HG03135 (cell line): ENCODE measurements at regions not wholly inside any gene's neighbourhood (a gene's known extent, or its start where the extent isn't known, plus 50 kb on each side); places are given as distances from the start of the nearest gene placed in this dataset.

Source experiments
- ATAC-seq: cut with Tn5 transposase; IDR thresholded peaks from one replicate; pipeline ENCODE4 v1.9.1; 2021; ENCODE audit warnings: mild to moderate bottlenecking, moderate library complexity; ENCODE audit not compliant: unreplicated experiment

DNA sequence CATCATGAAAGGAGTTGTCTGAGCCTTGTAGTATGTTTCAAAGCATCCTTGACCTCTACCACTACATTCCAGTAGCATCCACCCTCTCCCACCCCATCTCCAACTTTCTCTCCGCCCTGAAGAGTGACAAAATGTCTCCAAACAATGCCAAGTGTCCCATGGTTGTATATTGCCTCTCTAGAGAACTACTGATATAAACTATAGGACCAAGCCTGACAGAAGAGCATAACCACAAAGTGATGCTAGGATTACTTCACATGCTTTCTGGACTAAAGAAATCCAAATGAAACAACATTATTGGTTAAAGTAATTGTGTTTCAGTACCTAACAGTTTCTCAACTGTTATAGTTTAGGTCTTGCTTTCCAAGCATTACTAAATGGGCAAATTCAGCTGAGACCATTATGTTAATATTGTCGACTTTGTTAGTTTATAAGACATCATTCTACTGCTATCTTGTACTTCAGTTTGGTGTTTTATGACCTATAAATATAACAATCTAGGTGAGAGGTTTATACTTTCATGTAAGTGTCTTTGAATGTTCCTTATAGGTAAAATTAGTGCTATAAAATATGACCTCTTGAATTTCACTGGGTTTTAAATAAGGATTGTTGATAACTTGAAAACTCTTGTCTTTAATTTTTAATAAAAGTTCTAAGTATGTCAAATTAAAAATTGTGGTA lies 117.4 kb downstream of the SUCNR1 start:
- ATAC-seq = no peak

DNA sequence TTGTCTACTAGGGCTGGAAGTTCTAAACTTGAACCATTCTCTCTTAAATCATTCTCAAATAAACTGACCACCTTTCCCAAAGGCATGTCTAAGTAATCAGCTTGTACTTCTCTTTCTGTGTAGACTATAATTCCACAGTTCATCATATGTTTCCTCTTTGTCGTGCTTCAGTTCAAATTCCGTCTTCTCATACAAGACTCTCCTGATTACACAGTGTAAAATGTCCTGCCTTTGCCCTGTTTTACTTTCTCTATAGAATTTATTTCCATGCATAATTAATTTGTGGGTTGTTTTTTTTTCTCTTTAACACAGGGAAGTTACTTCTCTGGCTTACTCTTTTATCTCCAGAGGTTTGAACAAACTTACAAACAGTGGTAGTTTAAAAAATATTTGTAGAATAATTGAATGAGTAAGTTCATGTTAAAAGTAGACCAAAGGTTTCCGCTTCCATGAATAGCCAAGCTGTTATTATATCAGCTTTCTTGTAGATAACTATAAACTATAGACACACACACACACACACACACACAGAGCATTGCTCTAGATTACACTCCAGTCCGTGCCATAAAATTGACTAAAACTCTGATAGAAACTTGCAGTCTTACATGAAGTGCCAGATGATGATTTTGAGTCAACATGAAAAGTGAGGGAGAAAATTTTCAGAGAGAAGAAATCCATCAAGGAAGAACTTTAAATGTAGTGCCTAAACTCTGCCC lies 119.0 kb downstream of the SUCNR1 start:
- no peak for ATAC-seq

DNA sequence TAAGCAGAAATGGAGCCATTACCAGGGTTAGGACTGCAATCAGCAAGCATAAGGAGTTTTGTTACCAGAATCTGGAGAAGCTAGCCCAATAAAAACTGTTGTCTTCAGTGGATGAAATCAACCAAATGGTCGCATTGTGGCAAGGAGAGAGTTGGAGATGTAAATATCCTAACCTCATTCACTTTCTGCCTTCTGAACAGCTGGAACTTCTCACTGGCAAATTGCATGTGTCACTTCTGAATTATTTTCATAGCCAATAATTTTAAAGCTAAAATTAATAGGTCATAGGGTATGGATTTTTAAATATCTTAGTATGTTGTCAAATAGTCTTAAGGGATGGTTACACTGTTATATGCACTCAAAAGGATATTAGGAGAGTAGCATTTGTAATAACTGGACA lies 121.6 kb downstream of the SUCNR1 start:
- ATAC-seq = no peak

DNA sequence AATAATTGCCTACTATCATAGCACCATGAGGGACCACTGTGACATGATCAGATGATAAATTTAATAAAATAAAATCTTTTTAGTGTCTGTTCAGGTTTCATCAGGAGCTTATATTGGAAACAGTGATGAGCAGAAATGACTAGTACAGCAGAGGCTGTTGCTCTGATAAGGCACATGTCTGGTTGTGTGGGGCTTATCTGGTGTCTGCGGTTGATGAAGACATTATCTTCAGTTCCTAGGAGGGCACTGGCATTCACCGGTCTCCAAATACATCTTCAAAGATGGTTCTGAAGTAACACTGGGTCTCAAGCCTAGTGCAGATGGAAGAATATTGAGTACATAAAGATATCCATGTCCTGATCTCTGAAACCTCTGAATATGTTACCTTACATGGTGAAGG lies 125.3 kb downstream of the SUCNR1 start:
- ATAC-seq = no peak

DNA sequence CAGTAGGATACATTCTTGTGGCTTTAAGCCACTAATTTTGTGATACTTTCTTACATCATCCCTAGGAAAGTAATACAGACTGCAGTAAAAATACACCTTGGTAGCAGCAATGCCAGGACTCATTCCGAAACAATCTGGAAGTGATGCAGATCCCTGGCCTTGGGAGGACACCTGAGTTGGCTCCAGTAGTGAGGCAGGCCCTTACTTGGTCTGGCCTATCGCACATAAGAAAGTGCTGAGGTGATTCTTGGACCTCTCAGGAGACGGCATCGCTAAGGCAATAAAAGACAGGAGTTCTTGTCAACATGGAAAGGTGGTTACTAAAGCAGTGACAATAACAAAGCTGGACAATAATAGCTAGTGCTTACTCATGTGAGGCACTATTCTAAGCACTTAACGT lies 126.5 kb downstream of the SUCNR1 start:
- no peak for ATAC-seq

DNA sequence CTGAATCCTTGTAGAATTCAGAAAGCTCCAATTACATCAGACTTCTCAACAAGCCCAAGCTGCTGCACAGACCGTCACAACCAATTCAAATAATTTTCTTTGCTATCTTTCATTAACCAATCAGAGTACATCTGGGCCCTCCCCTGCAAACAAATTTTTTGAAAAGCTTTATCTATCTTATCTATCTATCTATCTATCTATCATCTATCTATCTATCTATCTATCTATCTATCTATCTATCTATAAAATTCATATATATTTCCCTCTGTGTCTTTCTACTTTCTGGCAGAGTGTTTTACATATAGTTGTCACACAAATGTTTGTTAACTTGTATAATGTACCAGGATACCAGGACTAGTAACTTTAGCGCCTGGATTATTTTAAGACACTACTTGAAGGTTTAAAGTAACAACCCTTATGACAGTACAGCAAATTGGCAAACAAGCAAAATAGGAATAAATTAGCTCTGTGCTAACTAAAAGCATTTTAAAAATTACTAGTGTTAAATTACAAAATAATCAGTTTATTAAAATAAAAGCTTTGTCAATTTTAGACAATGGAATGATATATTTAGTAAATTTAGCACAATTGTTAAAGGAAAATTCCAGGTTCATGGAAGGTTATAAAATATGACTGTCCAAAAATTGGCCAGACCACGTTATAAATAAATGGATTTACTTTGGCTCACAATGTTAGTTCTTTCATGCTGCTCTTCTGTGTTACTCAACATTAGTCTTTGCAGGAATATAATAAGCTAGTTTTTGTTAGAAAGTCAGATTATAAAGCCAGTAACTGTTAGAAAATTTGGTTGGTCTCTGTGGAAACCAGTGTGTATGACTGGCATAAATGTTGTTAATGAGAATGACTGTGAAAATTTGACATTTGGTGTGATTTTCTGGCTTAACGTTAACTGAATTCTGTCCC lies 138.6 kb downstream of the SUCNR1 start:
- ATAC-seq = no peak

DNA sequence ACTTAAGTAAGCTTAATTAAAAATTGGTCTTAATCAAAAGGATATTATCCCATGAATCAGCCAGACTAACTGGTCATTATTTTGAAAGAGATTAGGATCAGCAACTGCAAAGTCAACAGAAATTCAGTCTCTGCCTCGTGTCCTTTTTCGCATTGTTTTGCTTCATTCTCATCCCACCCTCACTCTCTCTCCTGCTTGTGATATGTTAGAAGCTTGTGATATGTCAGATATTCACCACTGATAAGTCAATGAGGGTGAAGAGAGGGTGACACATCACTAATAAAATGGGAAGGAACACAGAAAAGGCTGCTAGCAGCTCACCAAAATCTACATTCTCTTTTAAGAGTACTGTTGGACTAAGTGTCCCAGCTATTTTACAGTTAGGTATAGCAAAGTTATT lies 146.1 kb downstream of the SUCNR1 start:
- ATAC-seq = no peak

DNA sequence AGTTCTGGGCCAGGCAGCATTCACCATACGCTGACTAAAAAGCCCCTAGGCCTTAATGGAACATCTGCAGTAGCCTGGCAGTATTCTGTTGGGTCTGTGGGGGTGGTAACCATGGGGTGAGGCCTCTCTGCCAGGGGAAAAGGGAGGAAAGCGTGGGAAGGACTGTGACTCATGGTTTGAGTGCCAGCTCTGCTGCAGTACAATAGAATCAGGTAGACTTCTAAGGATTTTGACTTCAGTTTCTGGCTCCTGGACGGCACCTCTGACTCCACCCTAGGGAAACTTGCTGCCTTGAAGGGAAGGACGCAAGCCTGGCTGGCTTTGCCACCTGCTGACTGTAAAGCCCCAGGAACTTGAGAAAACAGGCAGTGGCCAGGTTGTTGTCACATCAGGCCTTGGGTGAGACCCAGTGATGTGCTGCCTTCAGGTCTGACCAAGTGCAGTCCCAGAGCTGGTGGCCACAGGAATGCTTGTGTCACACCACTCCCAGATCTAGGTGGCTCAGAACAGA lies 148.6 kb downstream of the SUCNR1 start:
- no peak for ATAC-seq

DNA sequence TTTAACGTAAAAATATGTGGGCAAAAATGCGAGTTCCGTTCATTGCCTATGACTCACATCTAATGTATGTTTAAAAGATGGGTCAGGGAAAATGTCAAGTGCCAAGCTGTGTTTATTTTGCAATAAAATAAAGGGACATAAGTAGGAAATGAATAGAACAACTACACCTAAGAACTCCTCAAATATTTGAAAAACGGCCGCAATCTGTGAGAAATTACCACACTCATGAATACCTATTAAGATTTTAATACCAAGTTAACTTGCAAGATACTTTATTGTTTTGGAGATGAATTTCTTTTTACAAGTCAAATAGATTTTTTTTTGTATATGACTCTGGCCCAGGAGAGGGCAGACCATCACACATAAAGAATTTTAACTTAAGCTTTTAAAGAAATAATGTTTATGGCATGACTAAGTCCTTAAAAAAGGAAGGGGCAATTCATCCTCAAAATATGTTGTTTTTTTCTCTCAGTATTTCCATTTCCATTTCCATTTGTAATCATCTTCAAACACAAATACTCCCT lies 152.7 kb downstream of the SUCNR1 start:
- no peak for ATAC-seq

DNA sequence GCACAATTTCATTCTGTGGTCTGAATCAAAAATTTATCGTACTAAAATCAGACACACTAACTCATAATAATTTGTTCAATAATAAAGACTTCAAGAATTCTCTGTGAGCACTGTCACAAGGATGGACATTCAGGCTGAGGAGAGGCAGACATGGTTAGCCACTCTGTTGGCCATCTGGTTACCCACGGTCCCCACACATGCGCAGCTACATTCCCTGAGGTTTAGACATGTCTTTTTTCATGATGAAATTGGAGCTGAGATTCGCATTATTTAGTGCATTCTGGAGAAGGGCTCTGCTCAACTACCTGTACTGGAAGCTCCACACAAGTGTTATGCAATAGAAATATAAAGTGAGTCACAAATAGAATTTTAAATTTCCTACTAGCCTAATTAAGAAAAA lies 156.9 kb downstream of the SUCNR1 start:
- no peak for ATAC-seq

DNA sequence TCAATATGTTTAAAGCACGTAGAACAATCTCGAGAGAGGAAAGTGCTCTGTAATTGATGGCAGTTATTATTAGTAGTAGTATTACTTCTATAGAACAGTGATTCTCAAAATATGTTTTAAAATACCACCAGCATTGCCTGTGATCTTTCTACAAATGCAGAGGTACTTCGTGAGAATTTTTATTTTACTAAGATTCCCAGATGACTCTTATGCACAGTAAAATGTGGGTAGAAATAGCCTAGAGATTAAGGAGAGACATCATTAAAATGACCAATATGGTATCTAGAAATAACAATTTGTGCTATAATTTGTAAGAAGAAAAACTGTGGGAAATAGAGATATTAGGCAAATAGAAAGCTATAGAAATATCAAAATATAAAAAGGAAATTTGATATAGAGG lies 157.9 kb downstream of the SUCNR1 start:
- ATAC-seq = no peak

DNA sequence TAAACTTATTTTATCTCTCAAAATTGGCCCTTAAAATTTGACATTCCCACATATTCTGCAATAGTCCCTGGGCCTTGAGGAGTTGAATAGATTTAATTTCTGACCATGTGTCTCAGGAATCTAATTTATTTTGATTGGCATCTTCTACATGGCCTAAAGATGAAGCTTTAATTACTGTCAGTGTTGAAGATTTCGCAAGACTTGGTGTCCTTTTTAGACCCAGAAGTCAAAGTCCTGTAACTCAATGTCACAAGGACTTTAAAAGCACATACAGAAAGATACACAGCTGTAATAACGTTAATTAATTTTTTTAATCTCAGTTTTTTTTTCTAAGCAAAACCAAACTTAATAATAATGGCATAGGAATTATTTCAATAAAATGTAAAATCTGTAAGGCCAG lies 163.9 kb downstream of the SUCNR1 start:
- ATAC-seq = no peak

DNA sequence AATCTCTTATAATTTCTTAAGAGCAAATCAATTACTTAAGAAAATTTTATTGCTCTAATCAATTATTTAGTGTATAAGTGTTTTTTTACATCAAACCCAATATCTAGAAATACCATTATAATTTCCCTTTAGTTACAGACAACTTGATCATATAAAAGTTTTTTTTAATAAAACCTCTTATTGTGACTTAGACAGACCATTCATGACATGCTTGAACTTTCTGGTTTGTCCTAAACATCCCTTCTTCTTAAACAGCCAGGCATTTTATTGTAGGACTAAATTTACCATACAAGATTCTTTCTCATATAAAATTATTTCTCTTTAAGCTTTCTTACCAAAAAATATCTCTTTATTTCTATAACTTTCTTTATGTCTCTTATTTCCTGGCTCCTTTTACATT lies 164.5 kb downstream of the SUCNR1 start:
- no peak for ATAC-seq

DNA sequence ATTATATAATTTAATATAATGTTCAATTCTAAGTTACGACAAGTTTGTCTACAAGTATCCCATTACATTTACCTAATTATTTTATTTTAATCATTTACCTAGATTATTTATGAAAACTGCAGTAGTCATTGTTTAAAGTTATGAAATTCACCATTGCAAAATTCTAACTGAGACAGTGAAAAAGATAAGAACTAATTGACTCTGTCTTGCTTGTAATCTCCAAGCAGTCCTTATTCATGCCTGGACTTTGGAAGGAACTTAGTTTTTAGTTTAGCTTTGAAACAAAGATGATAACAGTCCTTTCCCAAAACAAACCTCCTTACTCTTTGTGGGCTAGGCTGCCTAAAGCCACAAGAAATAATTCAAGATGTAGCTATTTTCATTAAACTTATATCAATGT lies 165.0 kb downstream of the SUCNR1 start:
- ATAC-seq = no peak

DNA sequence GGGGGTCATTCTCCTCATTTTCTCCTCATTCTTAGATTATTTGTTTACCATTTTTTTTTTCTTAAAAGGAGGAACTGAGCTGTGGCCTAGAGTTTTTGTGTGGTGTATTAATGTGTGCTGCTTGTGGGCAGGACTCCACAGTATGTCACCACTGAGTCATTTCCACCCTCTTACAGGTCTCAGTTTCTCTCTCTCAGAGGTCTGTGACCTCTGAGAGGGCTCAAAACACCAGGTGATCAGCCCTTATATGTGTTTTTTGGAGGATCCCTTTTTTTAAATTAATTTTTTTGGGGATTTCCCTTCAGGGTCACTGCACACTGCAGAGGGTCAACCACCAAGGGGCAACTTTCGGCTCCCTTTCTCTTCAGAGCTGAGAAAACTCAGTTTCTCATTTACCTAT lies 166.4 kb downstream of the SUCNR1 start:
- ATAC-seq = peak; percentile 93

DNA sequence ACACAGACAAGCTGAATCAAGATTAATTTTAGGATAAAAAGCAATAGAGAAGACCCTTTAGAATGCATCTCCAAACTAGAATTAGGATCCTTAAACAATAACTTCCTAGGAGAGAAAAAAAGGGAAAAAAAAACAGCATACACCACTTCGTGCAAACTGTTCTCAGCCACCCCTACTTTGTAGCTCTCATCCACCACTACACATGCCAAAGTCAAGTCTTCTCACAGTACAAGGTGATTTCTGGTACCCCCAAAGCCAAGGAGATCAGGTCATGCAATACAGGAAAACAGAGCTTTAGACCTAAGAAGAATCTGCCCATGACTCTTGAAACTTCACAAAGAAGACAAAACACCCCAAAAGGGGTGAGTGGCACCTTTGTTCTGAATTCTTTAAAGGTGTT lies 166.9 kb downstream of the SUCNR1 start:
- no peak for ATAC-seq

DNA sequence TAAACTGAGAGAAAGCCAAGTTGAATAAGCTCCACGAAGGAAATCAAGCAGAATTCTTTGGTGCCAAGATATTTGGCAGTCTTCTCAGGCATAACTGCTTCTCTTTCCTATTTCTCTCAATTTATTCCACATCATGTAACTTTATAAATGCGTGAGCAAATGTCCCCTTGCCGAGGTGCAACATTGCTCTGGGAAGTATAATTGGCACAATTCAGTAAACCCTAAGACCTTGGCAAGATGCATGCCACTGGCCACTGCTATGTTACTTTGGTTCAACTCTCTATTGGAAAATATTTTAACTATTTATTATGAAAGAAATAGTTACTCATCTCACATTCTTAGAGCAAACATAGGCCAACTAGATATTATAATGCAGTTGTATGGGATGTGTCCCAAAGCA lies 170.2 kb downstream of the SUCNR1 start:
- no peak for ATAC-seq

DNA sequence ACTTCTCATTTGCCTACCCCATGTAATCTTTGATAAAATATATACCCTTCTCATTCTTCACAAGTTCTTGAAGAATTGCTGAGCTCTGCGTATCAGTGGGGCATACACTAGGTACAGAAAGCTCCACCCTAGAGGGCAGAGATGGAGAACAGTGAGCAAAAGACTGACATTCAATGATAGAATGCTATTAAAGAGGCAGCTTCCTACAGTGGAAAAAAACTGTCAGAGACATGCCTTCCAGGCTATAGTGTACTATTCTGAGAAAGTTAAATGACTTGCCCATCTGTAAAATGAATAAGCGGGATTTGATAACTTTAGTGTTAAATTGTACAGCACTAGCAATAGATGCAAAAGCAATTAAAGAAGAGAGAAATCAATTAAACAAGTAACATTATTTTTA lies 172.8 kb downstream of the SUCNR1 start:
- ATAC-seq = no peak

DNA sequence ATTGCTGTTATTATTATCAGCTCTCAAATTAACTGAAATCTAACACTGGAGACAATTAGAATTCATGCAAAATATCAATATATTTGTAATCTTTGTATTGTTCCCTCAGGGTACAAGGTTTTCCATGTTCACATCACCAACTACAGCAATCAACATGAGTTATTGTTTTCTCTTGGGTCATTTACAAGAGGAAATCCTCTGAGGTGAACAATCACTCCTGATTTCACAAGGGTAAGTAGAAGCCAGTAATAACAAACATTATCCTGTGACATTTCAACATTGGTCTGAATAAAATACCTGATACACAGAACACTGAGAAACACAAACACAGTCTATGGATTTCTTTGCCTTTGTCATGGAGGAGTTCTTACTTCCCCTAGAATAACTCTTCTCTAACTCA lies 174.0 kb downstream of the SUCNR1 start:
- no peak for ATAC-seq

DNA sequence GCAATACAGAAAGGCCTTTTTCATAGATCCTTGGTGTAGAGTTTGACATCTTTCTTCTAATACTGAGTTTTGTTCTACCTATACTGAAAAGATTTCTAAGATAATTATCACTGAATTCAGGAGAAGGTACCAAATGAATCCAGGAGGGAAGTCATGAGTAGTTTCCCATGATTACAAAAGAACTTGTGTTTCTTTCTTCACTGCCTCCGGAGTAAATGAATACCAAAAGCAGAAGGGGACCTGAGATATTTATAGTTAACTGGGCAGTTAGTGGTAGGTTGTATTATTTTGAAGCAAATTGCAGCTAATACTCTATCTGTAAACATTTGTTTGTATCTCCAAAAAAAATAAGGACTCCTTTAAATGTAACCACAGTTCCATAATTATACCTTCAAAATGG lies 175.4 kb downstream of the SUCNR1 start:
- ATAC-seq = no peak

DNA sequence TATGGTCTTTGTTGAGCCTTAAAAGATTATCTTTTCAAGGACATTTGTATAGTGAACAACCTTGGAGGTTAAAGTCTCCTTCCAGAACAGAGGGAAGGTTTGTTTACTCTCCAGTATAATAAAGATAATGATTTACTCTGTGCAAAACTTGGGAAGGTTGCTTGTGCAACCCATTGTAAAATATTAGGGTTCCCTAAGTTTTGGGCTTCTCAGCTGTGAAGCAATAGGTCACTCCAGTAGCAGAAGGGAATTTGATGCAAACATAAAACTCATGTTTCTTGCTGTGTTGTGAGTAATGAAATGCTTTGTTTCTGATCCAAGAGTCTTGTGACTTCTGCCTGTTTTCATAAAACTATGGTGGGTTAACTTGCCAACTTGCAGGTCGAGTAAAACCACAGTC lies 177.5 kb downstream of the SUCNR1 start:
- no peak for ATAC-seq
